Activated CD8-positive, alpha-beta memory T cell treated with anti-CD3 and anti-CD28 coated beads for 24 hours (primary cell): ENCODE measurements at regions not wholly inside any gene's neighbourhood (a gene's known extent, or its start where the extent isn't known, plus 50 kb on each side); places are given as distances from the start of the nearest gene placed in this dataset.
A peak's percentile ranks its signal among the peaks of the same experiment; 100 is the strongest.
"Not testable (repeated sequence)": the region's sequence is repeated elsewhere in the genome, so short reads cannot be mapped to it uniquely, and the experiment has no call there.

Experiments used
- DNase-seq: peaks from one replicate; pipeline ENCODE4 v3.0.0-alpha.2; 2020

GRCh38 chr22:22717664-22718063 is 73.2 kb downstream of the GGTLC2 start:
- DNase-seq = no peak

GRCh38 chr22:22720201-22720723 is 75.8 kb downstream of the GGTLC2 start:
- DNase-seq = peak; percentile 77

- no peak for DNase-seq
Measured at GRCh38 chr22:22720724-22721261, 76.4 kb downstream of the GGTLC2 start.

GRCh38 chr22:22721681-22722354 is 77.4 kb downstream of the GGTLC2 start:
- DNase-seq = peak; percentile 84

GRCh38 chr22:22728382-22728781 is 84.0 kb downstream of the GGTLC2 start:
- no peak for DNase-seq

GRCh38 chr22:22730655-22731373 is 86.4 kb downstream of the GGTLC2 start:
- DNase-seq = no peak

- DNase-seq = no peak
Measured at GRCh38 chr22:22731374-22731676, 86.9 kb downstream of the GGTLC2 start.

GRCh38 chr22:22733006-22733405 is 88.6 kb downstream of the GGTLC2 start:
- not testable (repeated sequence) for DNase-seq

- DNase-seq = no peak
Measured at GRCh38 chr22:22733881-22734373, 89.5 kb downstream of the GGTLC2 start.

GRCh38 chr22:22734395-22735272 is 90.2 kb downstream of the GGTLC2 start:
- not testable (repeated sequence) for DNase-seq

GRCh38 chr22:22735276-22735675 is 90.9 kb downstream of the GGTLC2 start:
- not testable (repeated sequence) for DNase-seq

- no peak for DNase-seq
Measured at GRCh38 chr22:22735695-22736611, 91.5 kb downstream of the GGTLC2 start.

- no peak for DNase-seq
Measured at GRCh38 chr22:22737590-22737989, 93.2 kb downstream of the GGTLC2 start.

GRCh38 chr22:22738959-22739585 is 94.7 kb downstream of the GGTLC2 start:
- no peak for DNase-seq

- no peak for DNase-seq
Measured at GRCh38 chr22:22740560-22741276, 96.3 kb downstream of the GGTLC2 start.

- no peak for DNase-seq
Measured at GRCh38 chr22:22741843-22742242, 97.4 kb downstream of the GGTLC2 start.

GRCh38 chr22:22742641-22743040 is 98.2 kb downstream of the GGTLC2 start:
- DNase-seq = no peak

- DNase-seq = no peak
Measured at GRCh38 chr22:22743128-22743760, 98.8 kb downstream of the GGTLC2 start.

GRCh38 chr22:22744412-22745224 is 100.2 kb downstream of the GGTLC2 start:
- no peak for DNase-seq
